Skeletal muscle tissue (tissue), 3 donors: ENCODE measurements at regions not wholly inside any gene's neighbourhood (a gene's known extent, or its start where the extent isn't known, plus 50 kb on each side); places are given as distances from the start of the nearest gene placed in this dataset.

Experiments
- H3K27ac ChIP-seq: one replicate; pipeline ENCODE4 v1.7.0; 2013; ENCODE audit warnings: mild to moderate bottlenecking, low read depth, low read length, inconsistent platforms
- H3K27me3 ChIP-seq, 3 donors: one replicate each; pipeline ENCODE4 v1.7.0; 2013; ENCODE audit warnings: low read length in 3 of 3; ENCODE audit not compliant: control insufficient read depth in 3 of 3, insufficient read depth in 3 of 3
- H3K36me3 ChIP-seq, 3 donors: one replicate each; pipeline ENCODE4 v1.7.0; 2013; ENCODE audit warnings: low read length in 3 of 3; ENCODE audit not compliant: control insufficient read depth in 3 of 3, insufficient read depth in 3 of 3
- H3K4me1 ChIP-seq, 3 donors: one replicate each; pipeline ENCODE4 v1.7.0; 2013; ENCODE audit warnings: low read length in 3 of 3, mild to moderate bottlenecking in 3 of 3; ENCODE audit not compliant: control insufficient read depth in 3 of 3, insufficient read depth in 3 of 3
- H3K4me3 ChIP-seq, 3 donors: one replicate each; pipeline ENCODE4 v1.7.0; 2013; ENCODE audit warnings: low read length in 3 of 3
- H3K9ac ChIP-seq, 3 donors: one replicate each; pipeline ENCODE4 v1.7.0; 2013; ENCODE audit warnings: low read length in 3 of 3, mild to moderate bottlenecking in 3 of 3, moderate library complexity in 2 of 3, low read depth in 1 of 3
- H3K9me3 ChIP-seq, 3 donors: one replicate each; pipeline ENCODE4 v1.7.0; 2013; ENCODE audit warnings: low read length in 3 of 3; ENCODE audit not compliant: control insufficient read depth in 3 of 3
- donor health status: Osteomylitis.

DNA sequence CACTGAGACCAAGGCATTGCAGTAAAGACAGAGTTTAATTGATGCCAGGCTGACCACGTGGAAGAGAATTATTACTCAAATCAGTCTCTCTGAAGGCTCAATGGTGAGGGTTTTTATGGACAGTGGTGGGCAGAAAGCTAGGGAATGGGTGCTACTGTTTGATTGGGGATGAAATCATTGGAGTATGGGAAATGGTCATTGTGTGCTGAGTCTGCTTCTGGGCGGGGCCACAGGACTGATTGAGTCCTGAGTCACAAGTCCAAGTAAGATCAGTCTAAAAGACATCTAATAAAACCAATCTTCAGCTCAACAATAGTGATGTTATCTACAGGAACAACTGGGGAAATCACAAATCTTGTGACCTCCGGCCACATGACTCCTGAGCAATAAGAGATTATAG, 868.4 kb downstream of the SORCS3 start:
- Histone ChIP-seq H3K4me1 (no peaks in the 10 kb centered on the region), H3K27ac (no peak overlapping the region)

DNA sequence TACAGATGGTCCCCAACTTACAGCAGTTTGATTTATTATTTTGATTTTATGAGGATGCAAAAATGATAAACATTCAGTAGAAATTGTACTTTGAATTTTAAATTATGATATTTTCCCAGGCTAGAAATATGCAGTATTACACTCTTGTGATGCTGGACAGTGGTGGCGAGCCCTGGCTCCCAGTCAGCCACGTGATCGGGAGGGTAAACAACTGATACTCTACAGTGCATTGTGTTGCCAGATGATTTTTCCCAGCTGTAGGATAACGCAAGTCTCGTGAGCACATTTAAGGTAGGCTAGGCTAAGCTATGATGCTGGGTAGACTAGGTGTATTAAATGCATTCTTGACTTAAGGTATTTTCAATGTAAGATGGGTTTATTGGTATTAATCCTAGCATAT, 865.2 kb downstream of the SORCS3 start:
- no peak overlapping the region for H3K27ac ChIP-seq
- no peaks in the 10 kb centered on the region for H3K4me1 ChIP-seq
- no peaks in the 10 kb centered on the region for H3K36me3 ChIP-seq
- H3K9me3 ChIP-seq = no peaks in the 10 kb centered on the region
- no peak overlapping the region for H3K4me3 ChIP-seq
- no peak overlapping the region for H3K9ac ChIP-seq
- no peaks in the 10 kb centered on the region for H3K27me3 ChIP-seq

More for the DNA sequence above, 868.4 kb downstream of the SORCS3 start:
- Histone ChIP-seq H3K9ac (no peak overlapping the region), H3K4me3 (no peak overlapping the region), H3K9me3 (no peaks in the 10 kb centered on the region), H3K36me3 (no peaks in the 10 kb centered on the region), H3K27me3 (no peaks in the 10 kb centered on the region)

DNA sequence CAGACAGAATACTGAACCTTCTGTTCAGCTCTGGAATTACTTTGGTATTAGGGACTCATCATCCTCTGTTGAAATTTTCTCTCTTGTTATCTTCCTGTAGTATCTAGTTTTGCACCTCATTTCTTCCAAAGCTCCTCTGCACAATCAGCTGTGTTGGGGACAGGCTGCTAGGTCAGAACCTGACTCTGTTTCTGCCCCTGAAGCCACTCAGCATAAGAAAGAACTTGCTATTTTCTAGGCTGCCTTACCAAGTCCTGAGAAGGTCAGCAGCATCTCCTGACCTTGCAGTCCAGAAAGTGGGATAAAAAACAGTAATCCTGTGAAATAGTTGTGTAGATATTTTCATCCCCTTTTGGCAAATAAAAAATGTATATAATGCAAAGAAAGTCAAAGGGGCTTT, 862.6 kb downstream of the SORCS3 start:
- Histone ChIP-seq H3K9ac (no peak overlapping the region), H3K4me1 (no peaks in the 10 kb centered on the region), H3K27ac (no peak overlapping the region), H3K9me3 (no peaks in the 10 kb centered on the region), H3K36me3 (no peaks in the 10 kb centered on the region), H3K27me3 (no peaks in the 10 kb centered on the region), H3K4me3 (no peak overlapping the region)

DNA sequence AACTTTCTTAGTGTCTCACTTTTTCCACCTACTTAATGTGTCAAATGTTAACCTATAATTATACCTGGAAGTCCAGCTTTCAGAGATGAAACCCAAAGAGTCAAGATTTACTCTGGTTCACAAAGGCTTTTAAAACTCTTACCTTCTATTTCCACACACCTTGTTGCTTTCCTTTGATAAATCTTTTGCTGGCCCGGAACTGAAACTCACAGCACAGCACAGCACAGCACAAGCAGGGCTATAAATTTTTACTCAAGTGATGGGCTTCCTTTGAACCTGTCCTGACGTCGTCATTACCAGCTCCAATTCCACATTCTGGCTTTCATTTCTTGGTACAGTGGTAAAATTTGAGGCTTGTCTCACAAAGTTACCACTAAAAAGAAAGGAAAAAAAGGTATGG, 861.0 kb downstream of the SORCS3 start:
- no peak overlapping the region for H3K27ac ChIP-seq
- no peak overlapping the region for H3K4me3 ChIP-seq
- H3K9me3 ChIP-seq = no peaks in the 10 kb centered on the region
- no peaks in the 10 kb centered on the region for H3K36me3 ChIP-seq
- H3K4me1 ChIP-seq = no peaks in the 10 kb centered on the region
- no peaks in the 10 kb centered on the region for H3K27me3 ChIP-seq
- no peak overlapping the region for H3K9ac ChIP-seq

DNA sequence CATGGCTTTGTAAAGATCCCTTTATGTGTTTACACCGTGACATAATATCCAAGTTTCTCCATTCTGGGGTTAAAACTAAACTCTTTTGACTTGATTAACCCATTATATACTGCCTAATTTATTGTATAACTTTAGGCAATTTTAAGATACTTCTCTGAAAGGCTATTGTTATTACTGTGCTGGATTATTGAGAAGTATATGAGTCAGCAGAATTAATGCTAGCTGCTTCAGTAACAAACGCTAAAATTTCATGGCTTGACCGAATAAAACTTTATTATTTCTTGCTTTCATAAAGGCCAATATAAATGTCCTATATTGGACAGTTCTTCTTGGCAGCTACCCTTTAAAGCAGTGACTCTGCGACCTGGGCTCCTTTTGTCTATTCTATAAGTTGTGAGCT, 853.9 kb downstream of the SORCS3 start:
- no peak overlapping the region for H3K9ac ChIP-seq
- H3K36me3 ChIP-seq = no peaks in the 10 kb centered on the region
- H3K27me3 ChIP-seq = no peaks in the 10 kb centered on the region
- H3K4me3 ChIP-seq = no peak overlapping the region
- H3K9me3 ChIP-seq = no peaks in the 10 kb centered on the region
- no peaks in the 10 kb centered on the region for H3K4me1 ChIP-seq
- H3K27ac ChIP-seq = no peak overlapping the region

DNA sequence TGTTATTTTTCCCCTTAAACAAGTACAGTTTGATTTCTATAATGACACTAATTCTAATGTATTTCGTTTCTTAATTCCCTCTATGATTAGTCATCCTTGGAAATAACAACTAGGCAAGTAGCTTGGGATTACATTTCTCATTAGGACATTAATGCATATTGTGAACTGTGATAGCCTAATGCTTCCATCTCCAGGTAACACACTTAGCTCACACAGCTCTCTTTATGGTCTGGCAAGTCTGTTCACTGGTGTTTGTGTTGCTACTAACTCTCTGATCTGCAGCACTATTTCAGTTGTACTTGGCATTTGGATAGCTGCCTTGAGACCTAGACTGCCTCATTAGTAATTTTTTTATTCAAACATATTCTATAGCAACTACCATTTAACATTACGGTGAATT, 853.2 kb downstream of the SORCS3 start:
- H3K27ac ChIP-seq = no peak overlapping the region
- H3K9ac ChIP-seq = no peak overlapping the region
- H3K36me3 ChIP-seq = no peaks in the 10 kb centered on the region
- no peaks in the 10 kb centered on the region for H3K27me3 ChIP-seq
- H3K9me3 ChIP-seq = no peaks in the 10 kb centered on the region
- no peak overlapping the region for H3K4me3 ChIP-seq
- H3K4me1 ChIP-seq = no peaks in the 10 kb centered on the region

DNA sequence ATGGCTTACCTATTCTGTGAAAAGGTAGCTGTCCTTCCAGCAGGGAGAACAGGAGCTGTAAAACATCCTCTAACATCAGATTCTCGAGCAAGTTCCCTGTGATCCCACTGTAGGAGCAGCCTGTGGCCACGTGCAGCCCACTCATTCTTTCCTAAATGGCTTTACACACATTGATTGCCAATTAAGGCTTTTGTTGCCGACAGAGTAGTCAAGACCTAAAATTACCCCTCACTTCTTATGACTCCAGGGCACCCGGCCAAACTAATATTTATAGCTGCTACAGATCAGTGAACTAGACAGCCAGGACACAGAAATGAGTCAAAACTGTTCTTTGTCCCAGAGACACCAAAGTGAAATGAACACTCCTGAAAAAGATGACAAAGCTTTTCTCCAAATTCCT, 832.1 kb downstream of the SORCS3 start:
- H3K36me3 ChIP-seq = no peaks in the 10 kb centered on the region
- H3K9me3 ChIP-seq = no peaks in the 10 kb centered on the region
- H3K27ac ChIP-seq = no peak overlapping the region
- H3K4me1 ChIP-seq = no peaks in the 10 kb centered on the region
- no peaks in the 10 kb centered on the region for H3K27me3 ChIP-seq
- no peak overlapping the region for H3K9ac ChIP-seq
- no peak overlapping the region for H3K4me3 ChIP-seq

DNA sequence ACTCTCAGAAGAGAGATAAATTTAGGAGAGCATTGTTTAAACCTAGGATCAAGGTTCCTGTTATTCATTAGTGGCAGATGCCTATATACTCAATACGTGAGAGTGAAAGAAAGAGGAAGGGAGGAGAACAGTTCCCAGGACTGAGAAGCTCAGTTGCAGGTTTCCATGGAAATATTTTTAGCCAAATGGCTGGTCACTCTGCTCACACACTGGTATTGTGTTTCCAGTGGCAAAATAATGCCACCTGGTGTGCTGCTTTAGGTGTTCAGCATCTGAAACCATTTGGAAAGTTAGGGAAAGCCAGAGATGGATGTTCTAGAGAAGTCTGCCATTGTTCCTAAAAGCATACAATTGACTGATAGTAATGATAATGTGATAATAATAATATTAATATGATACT, 827.7 kb downstream of the SORCS3 start:
- Histone ChIP-seq H3K36me3 (no peaks in the 10 kb centered on the region), H3K9ac (no peak overlapping the region), H3K9me3 (no peaks in the 10 kb centered on the region), H3K4me3 (no peak overlapping the region), H3K27me3 (no peaks in the 10 kb centered on the region), H3K27ac (no peak overlapping the region), H3K4me1 (no peaks in the 10 kb centered on the region)

DNA sequence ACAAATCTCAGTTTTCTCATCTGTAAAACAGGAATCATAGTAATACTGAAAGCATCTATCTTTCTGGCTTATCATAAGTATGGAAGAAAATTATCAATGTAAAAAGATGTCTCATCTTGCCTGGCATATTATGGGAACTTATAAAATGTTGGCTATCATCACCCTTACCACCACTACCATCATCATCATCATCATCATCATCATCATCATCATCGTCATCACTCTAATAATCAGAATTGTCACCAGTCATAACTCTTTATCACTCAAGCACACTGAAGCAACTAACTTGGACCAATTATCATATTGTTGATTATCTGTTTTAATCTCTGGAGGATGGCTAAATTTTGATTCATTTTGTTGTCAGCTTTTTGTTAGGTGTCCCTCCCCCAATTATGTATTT, 825.4 kb downstream of the SORCS3 start:
- Histone ChIP-seq H3K36me3 (no peaks in the 10 kb centered on the region), H3K27me3 (no peaks in the 10 kb centered on the region), H3K9me3 (no peaks in the 10 kb centered on the region), H3K27ac (no peak overlapping the region), H3K4me1 (no peaks in the 10 kb centered on the region), H3K9ac (no peak overlapping the region), H3K4me3 (no peak overlapping the region)

DNA sequence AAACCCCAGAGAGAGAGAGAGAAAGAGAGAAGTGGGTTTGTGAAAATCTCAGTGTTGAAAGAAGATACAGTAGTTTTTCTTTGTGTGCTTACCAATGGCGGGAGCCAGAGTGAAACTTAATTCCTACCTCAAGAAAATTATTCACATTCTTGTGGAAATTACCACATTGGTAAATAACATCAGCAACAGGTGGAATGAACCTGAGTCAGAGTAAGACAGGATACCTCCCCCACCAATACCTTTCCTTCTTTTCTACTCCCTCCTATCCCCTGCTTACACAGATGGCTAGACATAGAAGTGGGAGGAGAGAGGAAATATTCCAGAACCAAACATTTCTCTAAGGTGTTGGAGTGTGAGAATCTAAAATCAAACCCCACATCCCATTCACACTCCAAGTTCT, 793.9 kb downstream of the SORCS3 start:
- Histone ChIP-seq H3K27me3 (no peaks in the 10 kb centered on the region), H3K27ac (no peak overlapping the region), H3K9ac (no peak overlapping the region)

DNA sequence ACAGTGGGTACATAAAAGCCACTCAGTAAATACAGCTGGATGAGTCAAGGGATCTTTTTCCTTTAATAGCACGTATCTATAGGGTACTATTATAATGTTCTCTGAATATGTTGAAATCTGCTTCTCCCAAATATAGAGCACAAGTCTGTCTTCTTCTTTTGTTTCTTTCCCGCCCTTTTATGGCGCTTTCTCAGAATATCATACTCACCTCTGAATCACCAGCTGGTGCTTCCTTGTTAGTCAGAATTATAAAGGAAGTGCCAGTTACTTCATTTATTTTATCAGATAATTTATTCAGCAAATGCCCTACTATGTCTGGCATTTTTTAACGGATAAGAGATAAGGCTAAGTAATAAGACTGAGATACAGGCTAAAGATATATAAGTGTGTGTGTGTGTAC, 772.9 kb downstream of the SORCS3 start:
- Histone ChIP-seq H3K9ac (no peak overlapping the region), H3K27me3 (no peaks in the 10 kb centered on the region), H3K4me1 (no peaks in the 10 kb centered on the region)

More for the DNA sequence above, 793.9 kb downstream of the SORCS3 start:
- H3K36me3 ChIP-seq = no peaks in the 10 kb centered on the region
- no peaks in the 10 kb centered on the region for H3K9me3 ChIP-seq
- no peaks in the 10 kb centered on the region for H3K4me1 ChIP-seq
- no peak overlapping the region for H3K4me3 ChIP-seq

More for the DNA sequence above, 772.9 kb downstream of the SORCS3 start:
- Histone ChIP-seq H3K4me3 (no peak overlapping the region), H3K9me3 (no peaks in the 10 kb centered on the region), H3K36me3 (no peaks in the 10 kb centered on the region), H3K27ac (no peak overlapping the region)
